Uterus (tissue), 3 donors: ENCODE measurements at regions not wholly inside any gene's neighbourhood (a gene's known extent, or its start where the extent isn't known, plus 50 kb on each side); places are given as distances from the start of the nearest gene placed in this dataset.

ENCODE experiments used
- DNase-seq, 2 donors: peaks; one replicate each; pipeline ENCODE4 v3.0.0-alpha.2; 2019 to 2020
- H3K27ac ChIP-seq, 2 donors: fragments of 200-600 bp; sonication (generic); 1 replicate in 1 of 2; 2 replicates in 1 of 2; pipeline ENCODE4 v1.5.1; 2016 to 2018
- H3K27me3 ChIP-seq, 2 donors: fragments of 200-600 bp; sonication (generic); one replicate each; pipeline ENCODE4 v1.5.1; 2018 to 2019; ENCODE audit warnings: control low read depth in 1 of 2
- H3K36me3 ChIP-seq, 2 donors: fragments of 200-600 bp; sonication (generic); one replicate each; pipeline ENCODE4 v1.5.1; 2019; ENCODE audit warnings: control low read depth in 1 of 2
- H3K4me1 ChIP-seq, 2 donors: fragments of 200-600 bp; sonication (generic); one replicate each; pipeline ENCODE4 v1.5.1; 2018 to 2019; ENCODE audit warnings: control low read depth in 1 of 2
- H3K4me3 ChIP-seq, 2 donors: fragments of 200-600 bp; sonication (generic); 1 replicate in 1 of 2; 2 replicates in 1 of 2; pipeline ENCODE4 v1.5.1; 2018 to 2019; ENCODE audit warnings: mild to moderate bottlenecking in 1 of 2
- H3K9me3 ChIP-seq, 2 donors: fragments of 200-600 bp; sonication (generic); one replicate each; pipeline ENCODE4 v1.5.1; 2019; ENCODE audit warnings: control low read depth in 1 of 2
- CTCF ChIP-seq, 4 experiments: fragments of 200-600 bp in 2 of 4; fragments of 450-650 bp in 2 of 4; sonication (generic) in 2 of 4; IDR thresholded peaks; one replicate each; pipeline ENCODE4 v1.5.1; 2016 to 2019; ENCODE audit warnings: antibody characterized with exemption in 4 of 4, mild to moderate bottlenecking in 2 of 4, moderate library complexity in 1 of 4
- POLR2A ChIP-seq, 2 donors: fragments of 450-650 bp; IDR thresholded peaks; one replicate each; pipeline ENCODE4 v1.6.1; 2016; ENCODE audit warnings: antibody characterized with exemption in 2 of 2, mild to moderate bottlenecking in 1 of 2, moderate library complexity in 1 of 2
- intact Hi-C: fragments of 100-400 bp; cut with DNase I; formaldehyde crosslinking; loops from one replicate; pipeline ENCODE4 v1.15.1; 2023; ENCODE audit warnings: low total_unique reads
- donor health status: DM: yes; HTN: yes; CAD: no.

GRCh38 chr15:69631005-69631404 is 178.4 kb downstream of the RPLP1 start:
- no peaks in the 10 kb centered on the region for H3K27me3 ChIP-seq
- intact Hi-C loops = no loop called here
- DNase-seq = no peak

GRCh38 chr15:69631978-69632377 is 179.4 kb downstream of the RPLP1 start:
- intact Hi-C loops = no loop called here
- no peak overlapping the region for H3K4me3 ChIP-seq
- no peaks in the 10 kb centered on the region for H3K27me3 ChIP-seq
- no peaks in the 10 kb centered on the region for H3K4me1 ChIP-seq
- no peaks in the 10 kb centered on the region for H3K36me3 ChIP-seq
- no peaks in the 10 kb centered on the region for H3K9me3 ChIP-seq
- no peak overlapping the region for H3K27ac ChIP-seq
- DNase-seq = no peak
- TF ChIP-seq CTCF (IDR thresholded peaks at IDR 0.05) (no peak), POLR2A (IDR thresholded peaks at IDR 0.05) (no peak)

More at GRCh38 chr15:69631005-69631404, 178.4 kb downstream of the RPLP1 start:
- no peaks in the 10 kb centered on the region for H3K4me1 ChIP-seq
- no peaks in the 10 kb centered on the region for H3K36me3 ChIP-seq
- TF ChIP-seq POLR2A (IDR thresholded peaks at IDR 0.05) (no peak), CTCF (IDR thresholded peaks at IDR 0.05) (no peak)
- no peak overlapping the region for H3K27ac ChIP-seq
- no peak overlapping the region for H3K4me3 ChIP-seq
- no peaks in the 10 kb centered on the region for H3K9me3 ChIP-seq

- no peak overlapping the region for H3K27ac ChIP-seq
- no peaks in the 10 kb centered on the region for H3K4me1 ChIP-seq
- no peaks in the 10 kb centered on the region for H3K27me3 ChIP-seq
- no peaks in the 10 kb centered on the region for H3K9me3 ChIP-seq
- no peaks in the 10 kb centered on the region for H3K36me3 ChIP-seq
- intact Hi-C loops = no loop called here
- DNase-seq = no peak
- no peak overlapping the region for H3K4me3 ChIP-seq
- TF ChIP-seq CTCF (IDR thresholded peaks at IDR 0.05) (no peak), POLR2A (IDR thresholded peaks at IDR 0.05) (no peak)
Observed at GRCh38 chr15:69634860-69635259, 182.2 kb downstream of the RPLP1 start.

- TF ChIP-seq CTCF (IDR thresholded peaks at IDR 0.05) = no peak
- no peak for TF ChIP-seq POLR2A (IDR thresholded peaks at IDR 0.05)
- H3K27ac ChIP-seq = no peak overlapping the region
- no peaks in the 10 kb centered on the region for H3K36me3 ChIP-seq
- no peaks in the 10 kb centered on the region for H3K4me1 ChIP-seq
- no peaks in the 10 kb centered on the region for H3K27me3 ChIP-seq
- peaks cover 0 to 3% of the 10 kb centered on the region in 2 donors for H3K9me3 ChIP-seq
- no peak for DNase-seq
- intact Hi-C loops = no loop called here
- no peak overlapping the region for H3K4me3 ChIP-seq
Observed at GRCh38 chr15:69636169-69636915, 183.7 kb downstream of the RPLP1 start.

- no peak overlapping the region for H3K4me3 ChIP-seq
- no peak for DNase-seq
- H3K27ac ChIP-seq = no peak overlapping the region
- H3K9me3 ChIP-seq = peaks cover 0 to 3% of the 10 kb centered on the region in 2 donors
- no peaks in the 10 kb centered on the region for H3K4me1 ChIP-seq
- no peaks in the 10 kb centered on the region for H3K36me3 ChIP-seq
- intact Hi-C loops = no loop called here
- TF ChIP-seq POLR2A (IDR thresholded peaks at IDR 0.05) = no peak
- TF ChIP-seq CTCF (IDR thresholded peaks at IDR 0.05) = no peak
- H3K27me3 ChIP-seq = no peaks in the 10 kb centered on the region
Observed at GRCh38 chr15:69637818-69638217, 185.2 kb downstream of the RPLP1 start.
